A673 (cell line): ENCODE measurements at regions not wholly inside any gene's neighbourhood (a gene's known extent, or its start where the extent isn't known, plus 50 kb on each side); places are given as distances from the start of the nearest gene placed in this dataset.

Source experiments
- EZH2 ChIP-seq: fragments of 200-600 bp; sonication (generic); IDR thresholded peaks from 2 replicates; pipeline ENCODE4 v1.6.1; 2017; ENCODE audit warnings: borderline replicate concordance, low read depth, mild to moderate bottlenecking, mixed read lengths, antibody characterized with exemption, low read length; ENCODE audit not compliant: poor library complexity, severe bottlenecking
- TF ChIP-seq, protein P1 (sequence below): fragments of 300-800, 200-600 bp; sonication (generic); conservative IDR thresholded peaks from 2 replicates; pipeline ENCODE4 v1.5.1; 2017; ENCODE audit warnings: low read depth, mild to moderate bottlenecking, antibody characterized with exemption, low read length, moderate library complexity, mixed read lengths

DNA sequence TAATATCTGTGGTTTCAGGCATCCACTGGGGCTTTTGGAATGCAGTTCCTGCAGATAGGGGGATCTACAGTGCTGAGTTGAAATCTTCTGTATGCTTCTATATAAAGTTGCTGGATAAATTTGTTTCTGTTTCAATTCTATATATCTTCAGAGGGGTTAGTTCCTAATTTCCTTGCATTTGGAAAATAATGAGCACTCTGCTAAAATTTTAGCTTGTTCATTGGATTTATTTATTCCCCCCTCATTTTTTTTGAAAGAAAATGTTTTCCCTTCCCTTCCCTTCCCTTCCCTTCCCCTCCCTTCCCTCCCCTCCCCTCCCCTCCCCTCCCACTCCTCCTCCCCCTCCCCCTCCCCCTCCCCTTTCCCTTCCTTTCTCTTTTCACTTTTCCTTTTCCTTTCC is 212.3 kb downstream of the GPD2 start:
- TF ChIP-seq, protein P1, sequence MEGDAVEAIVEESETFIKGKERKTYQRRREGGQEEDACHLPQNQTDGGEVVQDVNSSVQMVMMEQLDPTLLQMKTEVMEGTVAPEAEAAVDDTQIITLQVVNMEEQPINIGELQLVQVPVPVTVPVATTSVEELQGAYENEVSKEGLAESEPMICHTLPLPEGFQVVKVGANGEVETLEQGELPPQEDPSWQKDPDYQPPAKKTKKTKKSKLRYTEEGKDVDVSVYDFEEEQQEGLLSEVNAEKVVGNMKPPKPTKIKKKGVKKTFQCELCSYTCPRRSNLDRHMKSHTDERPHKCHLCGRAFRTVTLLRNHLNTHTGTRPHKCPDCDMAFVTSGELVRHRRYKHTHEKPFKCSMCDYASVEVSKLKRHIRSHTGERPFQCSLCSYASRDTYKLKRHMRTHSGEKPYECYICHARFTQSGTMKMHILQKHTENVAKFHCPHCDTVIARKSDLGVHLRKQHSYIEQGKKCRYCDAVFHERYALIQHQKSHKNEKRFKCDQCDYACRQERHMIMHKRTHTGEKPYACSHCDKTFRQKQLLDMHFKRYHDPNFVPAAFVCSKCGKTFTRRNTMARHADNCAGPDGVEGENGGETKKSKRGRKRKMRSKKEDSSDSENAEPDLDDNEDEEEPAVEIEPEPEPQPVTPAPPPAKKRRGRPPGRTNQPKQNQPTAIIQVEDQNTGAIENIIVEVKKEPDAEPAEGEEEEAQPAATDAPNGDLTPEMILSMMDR: no peak
- no peak for TF ChIP-seq EZH2
